HG03342 (cell line): ENCODE measurements at regions not wholly inside any gene's neighbourhood (a gene's known extent, or its start where the extent isn't known, plus 50 kb on each side); places are given as distances from the start of the nearest gene placed in this dataset.

Experiments used
- ATAC-seq: cut with Tn5 transposase; IDR thresholded peaks from one replicate; pipeline ENCODE4 v1.9.1; 2021; ENCODE audit warnings: mild to moderate bottlenecking, moderate library complexity; ENCODE audit not compliant: unreplicated experiment

DNA sequence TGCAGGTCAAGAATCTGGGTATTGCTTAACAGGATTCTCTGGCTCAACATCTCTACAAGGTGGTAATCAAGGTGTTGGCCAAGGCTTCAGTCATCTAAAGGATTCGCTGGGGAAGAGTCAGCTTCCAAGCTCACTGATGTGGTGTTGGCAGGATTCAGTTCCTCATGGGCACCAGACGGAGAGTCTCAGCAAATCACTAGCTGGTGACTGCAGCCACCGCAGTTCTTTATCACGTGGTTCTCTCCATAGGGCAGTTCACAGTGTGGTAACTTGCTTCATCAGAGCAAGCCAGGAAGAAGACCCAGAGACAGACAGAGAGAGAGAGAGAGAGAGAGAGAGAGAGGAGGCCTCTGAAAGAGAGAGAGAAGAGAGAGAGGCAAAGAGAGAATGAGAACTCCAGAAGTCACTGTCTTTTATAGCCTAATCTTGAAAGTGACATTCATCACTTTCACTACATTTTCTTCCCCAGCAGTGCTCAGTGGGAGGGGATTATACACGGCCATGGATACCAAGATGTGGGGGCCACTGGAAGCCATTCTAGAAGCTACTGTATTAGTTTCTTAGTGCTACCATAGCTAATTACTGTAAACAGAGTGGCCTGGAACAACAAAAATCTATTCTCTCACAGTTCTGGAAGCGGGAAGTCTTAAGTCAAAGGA is 109.2 kb upstream of the SMIM23 start:
- ATAC-seq, result no peak

DNA sequence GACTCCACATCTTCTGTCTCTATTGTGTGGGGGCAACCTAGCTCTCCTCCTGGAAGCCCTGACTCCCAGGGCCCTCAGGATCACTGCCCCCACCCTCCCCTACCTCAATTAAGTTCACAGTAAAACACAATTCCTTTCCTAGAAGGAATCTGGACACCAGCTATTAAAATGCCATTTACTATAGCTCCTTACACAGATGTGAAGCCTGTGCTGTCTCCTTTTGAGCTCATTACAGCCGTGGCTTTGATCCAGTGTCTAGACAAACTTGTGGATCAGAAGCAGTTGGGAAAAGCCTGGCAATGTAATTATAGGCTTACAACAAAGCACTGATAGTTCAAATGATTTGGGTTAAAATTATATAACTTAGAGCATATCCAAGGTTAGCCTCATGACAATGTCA is 107.0 kb upstream of the SMIM23 start:
- no peak for ATAC-seq

DNA sequence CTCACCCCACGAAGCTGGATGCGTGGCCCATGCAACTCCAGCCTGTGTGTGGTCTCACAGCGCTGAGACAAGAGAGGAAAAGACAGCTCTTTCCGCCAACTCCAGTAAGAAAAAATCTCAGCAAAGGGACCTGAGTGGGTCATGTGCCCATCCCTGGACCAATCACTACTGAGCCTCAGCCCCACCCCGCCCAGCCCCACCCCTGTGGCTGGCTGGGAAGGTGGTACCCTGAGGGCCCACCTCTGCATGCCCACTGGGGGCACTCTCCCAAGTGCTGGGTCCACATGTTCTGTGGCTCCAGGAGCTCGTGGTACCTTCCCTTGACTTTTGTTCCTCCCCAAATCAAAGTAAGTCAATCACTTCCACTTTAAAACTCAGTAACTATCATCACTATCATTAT is 105.1 kb upstream of the SMIM23 start:
- ATAC-seq, result no peak

DNA sequence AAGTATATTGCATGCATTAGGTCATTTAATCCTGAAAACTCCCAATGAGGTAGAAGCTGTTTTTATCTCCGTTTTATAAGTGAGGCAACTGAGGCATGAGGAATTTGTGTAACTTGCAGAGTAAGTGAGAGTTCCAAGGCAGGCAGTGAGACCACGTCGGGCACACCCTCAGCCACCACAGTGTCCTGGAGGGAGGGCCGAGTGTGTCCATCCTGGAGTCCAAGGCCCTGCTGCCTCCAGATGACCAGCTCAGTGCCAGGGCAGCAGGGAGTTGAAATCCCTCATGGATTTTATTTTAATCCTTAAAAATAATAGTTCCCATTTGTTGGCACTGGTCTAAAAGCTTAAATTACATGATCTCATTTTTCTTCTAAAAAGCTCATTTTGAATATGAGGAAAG is 104.6 kb upstream of the SMIM23 start:
- no peak for ATAC-seq

DNA sequence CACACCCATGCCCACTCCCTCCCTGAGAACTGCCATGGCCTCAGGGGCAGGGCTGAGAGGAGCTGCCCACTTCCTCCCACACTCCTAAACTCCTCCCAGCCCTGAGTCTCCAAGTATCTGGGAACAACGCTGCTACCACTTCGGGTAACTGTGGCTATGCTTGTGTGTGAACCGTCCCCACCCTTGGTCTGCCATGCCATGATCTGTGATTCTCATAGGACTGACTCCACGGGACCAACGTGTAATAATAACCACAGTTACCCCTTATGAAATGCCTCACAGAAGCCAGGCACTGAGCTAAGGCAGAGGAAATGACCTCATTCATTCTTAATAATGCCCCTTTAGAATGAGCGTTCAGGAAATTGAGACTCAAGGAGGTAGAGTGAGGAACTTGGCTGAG is 103.9 kb upstream of the SMIM23 start:
- ATAC-seq, result no peak

DNA sequence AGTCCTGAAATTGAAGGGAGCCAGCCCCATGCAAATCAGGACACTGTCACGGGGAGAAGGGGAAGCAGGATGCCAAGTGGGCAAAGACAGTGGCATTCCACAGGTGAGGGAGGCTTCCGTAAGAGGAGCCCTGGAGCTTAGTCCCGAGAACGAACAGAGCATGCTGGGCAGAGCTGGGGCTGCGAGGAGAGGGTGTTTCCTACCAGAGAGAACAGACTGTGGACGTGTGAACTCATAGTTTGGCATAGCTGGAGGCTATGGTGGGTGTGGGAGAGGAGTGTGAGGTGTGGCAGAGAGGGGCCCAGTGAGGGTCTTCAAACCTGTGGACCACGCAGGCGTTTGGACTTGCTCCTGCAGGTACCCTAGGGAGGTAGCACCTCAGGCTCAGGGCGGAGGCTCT is 102.8 kb upstream of the SMIM23 start:
- ATAC-seq, result no peak

DNA sequence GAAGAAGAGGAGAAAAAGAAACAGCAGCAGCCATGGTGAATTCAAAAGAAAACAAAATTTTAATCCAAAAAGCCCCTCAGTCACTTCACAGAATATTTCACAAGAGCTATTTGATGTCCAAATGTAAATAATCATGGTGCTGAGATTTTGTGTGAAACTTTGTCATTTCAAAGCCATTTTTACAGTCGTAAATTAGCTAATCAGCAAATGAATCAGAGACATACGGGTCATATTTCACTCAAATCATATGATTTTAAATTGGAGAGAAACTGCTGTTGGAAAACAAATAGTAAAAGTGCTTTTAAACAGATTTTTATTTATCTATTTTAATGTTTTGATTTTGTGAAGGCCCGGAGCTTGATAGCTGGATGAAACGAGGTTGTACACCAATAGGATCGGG is 101.4 kb upstream of the SMIM23 start:
- no peak for ATAC-seq

DNA sequence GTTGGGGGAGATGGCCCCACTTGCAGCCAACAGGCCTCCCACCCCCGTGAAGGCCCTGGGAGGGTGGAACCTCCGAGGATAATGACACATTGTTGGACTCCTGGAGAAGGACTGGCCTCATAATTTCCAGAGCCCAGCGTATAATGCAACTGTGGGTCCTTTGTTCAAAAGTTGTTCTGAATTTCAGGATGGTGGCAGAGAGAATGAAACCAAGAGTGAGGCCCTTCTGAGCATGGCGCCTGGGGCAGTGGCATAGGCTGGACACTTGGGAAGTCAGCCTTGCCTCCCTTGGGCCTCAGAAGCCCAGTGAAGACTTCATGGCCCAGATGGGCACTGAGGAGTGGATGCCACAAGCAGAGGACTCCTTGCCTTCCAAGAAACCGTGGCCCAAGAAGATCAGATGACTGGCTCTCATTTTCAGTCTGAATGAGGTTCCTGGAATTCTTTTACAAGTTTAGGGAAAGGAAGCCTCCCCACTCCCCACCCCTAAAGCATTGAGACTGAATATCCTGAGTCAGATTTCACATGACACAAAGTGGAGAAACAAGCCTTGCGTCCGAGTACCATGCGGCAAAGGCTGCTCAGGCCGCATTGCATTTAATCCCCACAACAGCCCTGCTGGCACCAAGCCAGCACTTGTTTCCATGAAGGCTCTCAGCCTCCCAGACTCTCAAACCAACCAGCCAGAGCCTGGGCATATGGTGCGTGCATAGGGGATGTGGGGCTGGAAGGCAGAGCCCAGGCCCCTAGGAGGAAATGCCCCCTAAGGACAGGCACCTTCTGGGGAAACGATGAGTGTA is 96.7 kb upstream of the SMIM23 start:
- ATAC-seq, result no peak

DNA sequence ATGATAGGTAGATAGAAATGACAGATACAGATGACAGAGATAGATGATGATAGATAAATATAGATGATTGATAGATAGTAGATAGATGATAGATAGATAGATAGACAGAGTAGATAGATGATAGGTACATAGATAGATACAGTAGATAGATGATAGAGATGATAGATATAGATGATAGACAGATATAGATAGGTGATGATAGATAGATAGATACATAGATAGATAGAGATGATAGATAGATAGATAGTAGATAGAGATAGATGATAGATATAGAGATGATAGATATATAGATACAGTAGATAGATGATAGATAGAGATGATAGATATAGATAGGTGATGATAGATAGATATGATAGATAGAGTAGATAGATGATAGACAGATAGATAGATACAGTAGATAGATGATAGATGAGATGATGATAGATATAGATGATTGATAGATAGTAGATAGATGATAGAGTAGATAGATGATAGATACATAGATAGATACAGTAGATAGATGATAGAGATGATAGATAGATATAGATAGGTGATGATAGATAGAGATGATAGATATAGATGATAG is 95.7 kb upstream of the SMIM23 start:
- ATAC-seq, result no peak

DNA sequence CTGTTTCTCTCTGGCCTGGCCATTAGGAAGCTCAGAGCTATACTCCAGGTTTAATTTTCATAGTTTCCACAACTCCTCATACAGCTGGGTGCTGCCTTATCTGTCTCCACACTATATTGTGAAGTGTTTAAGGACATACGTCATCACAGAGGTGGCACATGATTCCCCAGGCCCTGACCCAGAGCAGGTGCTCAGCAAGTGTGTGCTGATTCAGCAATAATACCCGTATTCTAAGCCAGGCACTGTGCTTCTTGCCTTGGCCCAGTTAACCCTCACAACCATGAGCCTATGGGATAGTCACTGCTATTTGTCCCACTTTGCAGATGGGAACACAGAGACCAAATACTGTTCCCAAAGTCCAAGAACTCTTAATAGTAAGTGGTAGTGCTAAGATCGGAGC is 93.5 kb upstream of the SMIM23 start:
- no peak for ATAC-seq

DNA sequence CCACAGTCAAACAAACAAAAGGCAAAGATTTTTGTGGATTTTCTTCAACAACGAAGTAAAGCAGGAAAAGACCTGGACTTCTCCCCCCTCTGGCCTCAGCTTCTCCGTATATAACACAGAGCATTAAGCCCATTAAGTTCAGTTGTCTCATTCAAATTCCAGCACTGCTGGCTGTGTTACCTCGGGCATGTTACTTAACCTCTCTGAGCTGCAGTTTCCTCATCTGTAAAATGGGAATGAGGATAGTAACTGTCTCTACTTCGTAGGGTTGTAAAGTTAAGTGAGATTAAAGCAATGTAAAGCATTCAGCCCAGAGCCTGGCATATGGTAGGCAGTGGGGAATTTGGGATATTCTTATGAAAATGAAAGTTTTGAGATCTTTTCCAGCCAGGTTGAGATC is 92.7 kb upstream of the SMIM23 start:
- ATAC-seq, result no peak

DNA sequence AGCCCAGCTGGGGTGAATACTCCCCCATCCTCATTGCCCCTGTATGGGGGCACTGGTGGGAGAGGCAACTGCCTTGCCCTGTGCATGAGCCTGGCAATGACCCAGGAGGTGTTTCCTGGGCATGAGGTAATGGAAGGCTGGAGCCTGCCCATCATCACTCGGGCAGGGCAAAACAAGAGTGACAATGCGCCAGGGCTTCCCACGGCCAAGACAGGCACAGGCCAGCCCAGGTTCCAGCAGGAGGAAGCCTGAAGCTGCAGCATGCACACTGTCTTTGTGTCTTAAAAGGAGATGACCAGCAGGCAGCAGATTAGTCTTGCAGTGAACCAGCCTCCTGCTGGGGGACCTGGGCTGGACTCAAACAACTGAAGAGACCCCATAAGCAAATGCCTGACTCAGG is 92.2 kb upstream of the SMIM23 start:
- ATAC-seq, result no peak

DNA sequence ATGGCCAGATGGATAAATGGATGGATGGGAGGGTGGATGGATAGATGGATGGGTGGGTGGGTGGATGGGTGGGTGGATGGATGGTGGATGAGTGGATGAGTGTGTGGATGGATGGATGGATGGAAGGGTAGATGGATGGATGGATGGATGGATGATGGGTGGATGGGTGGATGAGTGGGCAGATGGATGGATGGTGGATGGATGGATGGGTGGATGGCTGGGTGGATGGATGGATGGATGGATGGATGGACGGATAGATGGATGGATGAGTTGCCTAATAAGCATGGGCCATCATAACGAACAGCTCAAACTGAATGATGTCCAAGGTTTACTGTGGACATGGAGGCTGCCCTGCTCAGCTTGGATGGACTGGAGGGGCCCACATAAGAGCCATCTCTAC is 89.8 kb upstream of the SMIM23 start:
- ATAC-seq, result no peak

DNA sequence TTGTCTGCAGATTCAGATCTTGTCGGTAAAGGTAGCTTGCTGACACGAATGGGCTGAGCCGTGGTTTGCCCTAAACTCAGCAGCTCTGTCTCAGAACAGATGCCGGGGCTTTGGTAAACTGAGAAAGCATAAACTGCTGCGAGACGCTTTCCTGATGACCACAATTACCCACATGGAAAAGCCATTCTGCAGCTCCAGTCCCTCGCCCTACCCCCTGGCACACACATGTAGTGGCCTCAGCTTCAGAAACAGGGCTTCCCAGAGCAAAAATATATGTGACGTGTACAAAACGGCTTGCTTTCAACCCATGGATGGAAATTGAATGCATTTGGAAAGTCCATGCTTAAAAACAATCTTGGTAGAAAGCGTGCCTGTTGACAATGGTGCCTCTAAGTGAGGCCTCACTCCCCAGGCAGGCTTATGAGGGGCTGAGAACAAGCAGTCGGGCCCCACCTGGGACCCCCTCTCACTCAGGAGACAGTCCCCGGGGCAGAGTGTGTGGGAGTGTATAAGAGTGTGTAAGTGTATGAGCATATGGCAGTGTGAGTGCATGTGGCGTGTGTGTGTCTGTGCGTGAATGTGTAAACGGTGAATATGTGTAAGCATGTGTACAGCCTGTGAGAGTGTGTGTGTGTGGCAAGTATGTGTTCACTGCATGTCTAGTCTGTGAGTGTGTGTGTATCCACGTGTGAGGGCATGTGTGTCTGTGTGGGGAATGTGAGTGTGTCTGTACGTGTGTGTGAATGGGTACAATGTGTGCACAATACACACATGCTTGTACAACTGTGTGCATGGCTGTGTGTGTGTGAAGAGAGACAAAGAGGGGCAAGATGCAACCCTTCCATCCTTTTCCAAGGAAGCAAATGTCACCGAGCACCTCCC is 88.2 kb upstream of the SMIM23 start:
- ATAC-seq, result no peak

DNA sequence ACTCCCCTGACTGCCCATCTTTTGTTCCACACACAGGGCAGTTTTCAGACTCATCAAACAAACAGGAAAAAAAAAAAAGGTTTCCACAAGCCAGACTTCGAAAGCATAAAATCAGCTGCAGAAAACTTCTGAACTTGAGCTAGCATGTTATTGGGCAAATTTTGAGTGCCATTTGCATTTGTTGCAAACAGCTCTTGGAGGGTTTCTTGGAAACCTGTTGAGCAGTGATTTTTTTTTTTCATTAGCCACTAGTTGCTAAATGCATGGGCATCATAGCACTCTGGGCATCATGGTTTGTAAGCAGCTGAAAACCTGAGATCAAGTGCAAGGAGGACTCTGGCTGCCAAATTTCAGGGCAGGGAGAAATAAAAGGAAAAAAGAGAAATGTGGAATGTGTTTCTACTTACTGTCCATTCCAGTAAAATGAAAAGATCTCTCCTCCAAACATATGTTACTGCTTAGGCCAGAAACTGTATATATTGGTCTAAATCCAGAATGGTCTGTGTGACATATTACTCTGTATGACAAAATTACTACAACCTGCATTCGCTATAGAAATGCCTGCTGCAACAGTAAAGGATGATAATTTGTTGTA is 85.2 kb upstream of the SMIM23 start:
- no peak for ATAC-seq

DNA sequence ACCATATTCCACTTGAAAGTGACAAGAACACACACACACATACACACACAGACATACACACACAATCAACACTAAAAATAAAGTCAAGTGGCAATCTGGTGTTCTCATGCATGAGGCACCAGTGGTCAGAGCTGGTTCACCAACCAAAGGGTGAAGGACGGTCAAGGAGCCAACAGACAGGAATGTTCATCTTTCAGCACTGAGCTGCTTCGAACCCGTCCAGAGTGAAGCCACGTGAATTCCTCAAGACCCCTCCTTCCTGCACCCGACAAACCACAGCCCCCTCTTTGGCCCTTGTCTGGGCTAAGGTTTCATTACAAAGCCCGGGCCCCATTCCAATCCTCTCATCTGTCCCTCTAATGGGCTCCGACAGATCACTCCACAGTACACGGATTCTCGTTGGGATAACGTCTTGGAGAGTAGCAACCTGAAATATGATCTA is 84.5 kb upstream of the SMIM23 start:
- ATAC-seq, result no peak

DNA sequence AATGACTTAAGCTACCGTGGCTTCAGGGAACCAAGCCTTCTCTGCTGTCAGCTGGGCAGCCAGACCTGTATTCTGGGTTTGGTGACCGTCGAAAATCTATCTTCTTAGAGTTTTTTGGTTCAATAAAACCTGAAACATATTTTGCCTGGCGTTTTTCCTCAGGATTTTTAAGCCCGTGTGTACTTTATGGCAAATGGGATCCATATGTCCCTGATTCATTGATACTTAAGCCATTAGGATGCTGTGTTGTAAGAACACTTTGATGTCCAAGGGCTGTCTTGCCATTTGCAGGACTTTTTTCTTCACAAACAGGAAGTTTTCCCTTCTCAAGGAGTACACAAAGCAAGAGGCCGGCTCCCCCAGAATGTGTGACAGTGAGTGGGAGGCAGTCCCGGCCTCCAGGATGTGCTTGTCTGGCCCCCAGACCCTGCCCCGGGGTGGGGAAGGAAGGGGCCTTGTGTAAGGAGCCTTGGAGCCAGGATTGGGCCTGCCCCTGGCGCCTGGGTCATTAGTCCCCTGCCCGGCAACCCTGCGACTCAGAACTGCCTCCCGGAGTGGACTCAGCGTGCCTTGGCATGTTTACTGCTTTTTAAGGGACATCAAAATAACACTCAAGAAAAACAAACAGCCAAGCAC is 83.4 kb upstream of the SMIM23 start:
- no peak for ATAC-seq

DNA sequence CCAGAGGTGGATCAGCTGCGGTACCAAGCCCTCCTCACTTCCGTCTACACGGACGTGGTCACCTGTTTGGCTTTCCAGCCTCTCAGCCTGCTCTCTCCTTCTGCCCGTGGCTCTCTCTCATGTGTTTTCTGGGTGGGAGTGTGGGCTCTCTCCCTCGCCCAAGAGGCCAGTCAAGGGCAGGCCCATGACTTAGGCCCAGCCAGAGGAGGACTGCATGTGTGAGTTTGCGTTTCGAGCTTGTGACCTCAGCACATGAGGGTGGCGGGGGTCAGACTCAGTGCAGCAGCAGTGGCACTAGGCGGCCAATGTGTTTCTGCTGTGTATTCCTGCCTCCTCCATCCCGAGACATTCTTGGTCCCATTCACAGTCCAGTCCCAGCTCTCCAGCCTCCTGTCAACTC is 82.5 kb upstream of the SMIM23 start:
- ATAC-seq, result no peak

DNA sequence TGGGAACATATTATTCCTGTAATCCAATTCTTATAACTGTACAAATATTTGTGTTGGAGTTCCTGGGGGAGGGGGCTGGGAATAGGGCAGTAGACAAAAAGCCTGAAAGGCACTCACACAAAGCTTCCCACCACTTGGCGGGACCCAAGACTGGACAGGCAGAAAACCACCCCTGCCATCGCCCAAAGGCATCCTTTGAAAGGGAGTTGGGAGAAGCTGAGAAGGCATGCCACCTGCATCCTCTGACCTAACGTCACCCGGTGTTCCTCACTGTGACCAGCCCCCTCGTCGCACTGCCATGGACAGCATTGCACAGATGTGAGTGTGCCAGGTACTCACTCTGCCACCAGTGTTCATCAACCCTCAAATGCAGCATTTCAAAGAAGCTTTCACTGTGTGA is 80.6 kb upstream of the SMIM23 start:
- ATAC-seq, result no peak

DNA sequence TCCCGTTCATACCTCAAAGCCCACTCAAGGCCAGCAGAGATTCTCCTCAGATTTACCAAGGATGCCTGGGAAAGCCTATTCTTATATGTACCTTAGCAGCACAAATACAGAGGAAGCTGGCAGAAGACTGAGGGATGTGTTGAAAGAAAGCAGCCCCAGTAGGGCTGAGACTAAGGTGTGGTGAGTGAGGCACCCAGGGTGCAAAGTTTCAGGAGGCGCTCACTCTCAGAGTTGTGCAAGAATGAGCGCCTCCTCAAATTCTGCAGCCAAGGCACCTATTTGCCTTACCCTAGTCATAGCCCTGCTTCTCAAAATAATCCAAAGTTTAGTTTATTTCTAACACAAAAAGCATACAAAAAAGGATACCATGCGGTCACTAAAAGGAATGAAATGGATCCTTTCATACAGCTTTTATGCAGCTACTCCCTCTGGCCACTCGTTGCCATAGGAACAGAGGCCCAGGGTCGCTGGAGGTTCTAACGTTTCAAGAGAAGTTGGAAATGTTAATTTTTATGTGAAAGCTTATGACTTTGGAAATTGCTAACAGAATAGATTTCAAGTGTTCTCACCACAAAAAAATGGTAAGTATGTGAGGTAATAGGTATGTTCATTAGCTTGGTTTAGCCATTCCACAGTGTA is 79.7 kb upstream of the SMIM23 start:
- no peak for ATAC-seq
